Left renal cortex interstitium (tissue), 4 donors: ENCODE measurements at regions not wholly inside any gene's neighbourhood (a gene's known extent, or its start where the extent isn't known, plus 50 kb on each side); places are given as distances from the start of the nearest gene placed in this dataset.

Source experiments
- DNase-seq, 4 donors: peaks; one replicate each; pipeline ENCODE4 v3.0.0-alpha.2; 2013; ENCODE audit warnings: low read depth in 4 of 4, low spot score in 2 of 4, missing footprints in 1 of 4

- DNase-seq = no peak
These were observed 204.7 kb upstream of the GABRA2 start for GRCh38 chr4:46594661-46595060.

- DNase-seq = no peak
These were observed 196.6 kb upstream of the GABRA2 start for GRCh38 chr4:46586566-46586965.

- no peak for DNase-seq
These were observed 191.7 kb upstream of the GABRA2 start for GRCh38 chr4:46581677-46582076.

- peak in 2 of 4 donors; percentile 13 to 16 for DNase-seq
These were observed 165.0 kb upstream of the GABRA2 start for GRCh38 chr4:46554760-46555465.

GRCh38 chr4:46550471-46550870, 160.5 kb upstream of the GABRA2 start:
- DNase-seq = no peak

GRCh38 chr4:46549125-46549524, 159.2 kb upstream of the GABRA2 start:
- no peak for DNase-seq

- DNase-seq = no peak
These were observed 134.8 kb upstream of the GABRA2 start for GRCh38 chr4:46524751-46525150.

- DNase-seq = no peak
These were observed 130.4 kb upstream of the GABRA2 start for GRCh38 chr4:46520361-46520760.

GRCh38 chr4:46515940-46516339, 126.0 kb upstream of the GABRA2 start:
- no peak for DNase-seq

- DNase-seq = no peak
These were observed 118.3 kb upstream of the GABRA2 start for GRCh38 chr4:46508216-46508615.

- no peak for DNase-seq
These were observed 116.9 kb upstream of the GABRA2 start for GRCh38 chr4:46506876-46507275.

GRCh38 chr4:46505131-46505530, 115.2 kb upstream of the GABRA2 start:
- DNase-seq = no peak

GRCh38 chr4:46503739-46504138, 113.8 kb upstream of the GABRA2 start:
- no peak for DNase-seq

GRCh38 chr4:46492394-46492793, 102.5 kb upstream of the GABRA2 start:
- no peak for DNase-seq

- DNase-seq = no peak
These were observed 101.5 kb upstream of the GABRA2 start for GRCh38 chr4:46491455-46491854.

GRCh38 chr4:46484881-46485280, 95.0 kb upstream of the GABRA2 start:
- no peak for DNase-seq

- no peak for DNase-seq
These were observed 72.8 kb upstream of the GABRA2 start for GRCh38 chr4:46462733-46463132.

- DNase-seq = no peak
These were observed 69.4 kb upstream of the GABRA2 start for GRCh38 chr4:46459308-46459707.

- DNase-seq = no peak
These were observed 60.6 kb upstream of the GABRA2 start for GRCh38 chr4:46450556-46450955.

GRCh38 chr4:46445710-46446314, 55.9 kb upstream of the GABRA2 start:
- DNase-seq = no peak

GRCh38 chr4:46444318-46445000, 54.5 kb upstream of the GABRA2 start:
- no peak for DNase-seq

- DNase-seq = no peak
These were observed 53.0 kb upstream of the GABRA2 start for GRCh38 chr4:46442963-46443362.
